GM19397 (cell line): ENCODE measurements at regions not wholly inside any gene's neighbourhood (a gene's known extent, or its start where the extent isn't known, plus 50 kb on each side); places are given as distances from the start of the nearest gene placed in this dataset.
"Not testable (repeated sequence)": the region's sequence is repeated elsewhere in the genome, so short reads cannot be mapped to it uniquely, and the experiment has no call there.

Experiments
- ATAC-seq: cut with Tn5 transposase; IDR thresholded peaks from one replicate; pipeline ENCODE4 v1.9.1; 2021; ENCODE audit warnings: mild to moderate bottlenecking, moderate library complexity; ENCODE audit not compliant: unreplicated experiment

DNA sequence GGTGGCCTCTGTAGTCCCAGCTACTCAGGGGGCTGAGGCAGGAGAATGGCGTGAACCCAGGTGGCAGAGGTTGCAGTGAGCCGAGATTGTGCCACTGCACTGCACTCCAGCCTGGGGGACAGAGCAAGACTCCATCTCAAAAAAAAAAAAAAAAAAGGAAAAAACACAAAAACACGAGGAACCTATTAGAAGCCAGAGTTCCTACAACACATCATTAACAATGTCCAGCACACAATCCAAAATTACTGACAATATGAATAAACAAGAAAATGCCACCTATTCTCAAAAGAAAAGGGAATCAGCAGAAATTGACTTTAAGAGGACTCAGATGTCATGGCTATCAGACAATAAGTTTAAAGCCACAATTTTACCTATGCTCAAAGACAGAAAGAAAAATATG, 57.3 kb upstream of the HS3ST3A1 start:
- ATAC-seq = not testable (repeated sequence)

DNA sequence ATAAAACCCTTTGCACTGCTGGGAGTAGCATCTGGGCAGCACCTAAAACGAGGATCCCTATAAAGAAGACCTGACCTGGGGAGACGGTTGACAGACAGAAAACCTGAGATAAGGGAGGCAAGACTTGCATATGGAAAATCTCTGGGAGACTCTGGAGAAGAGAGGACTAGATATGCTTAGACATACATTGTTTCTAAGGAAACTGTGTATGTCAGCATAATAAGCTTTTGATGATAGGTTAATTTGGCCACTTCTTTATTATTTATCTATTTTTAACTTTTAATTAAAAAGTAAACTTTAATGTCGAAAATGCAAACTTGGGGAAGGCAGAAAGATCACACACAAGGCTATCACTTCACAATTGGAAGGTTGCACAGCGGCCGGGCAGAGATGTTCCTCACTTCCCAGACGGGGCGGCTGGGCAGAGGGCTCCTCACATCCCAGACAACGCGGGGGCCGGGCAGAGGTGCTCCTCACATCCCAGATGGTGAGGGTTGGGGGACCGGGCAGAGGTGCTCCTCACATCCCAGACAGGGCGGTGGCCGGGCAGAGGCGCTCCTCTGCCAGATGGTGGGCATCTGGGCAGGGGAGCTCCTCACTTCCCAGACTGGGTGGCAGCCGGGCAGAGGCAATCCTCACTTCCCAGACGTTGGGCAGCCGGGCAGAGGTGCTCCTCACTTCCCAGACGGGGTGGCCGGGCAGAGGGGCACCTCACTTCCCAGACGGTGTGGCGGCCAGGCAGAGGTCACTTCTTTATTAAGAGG, 64.3 kb upstream of the HS3ST3A1 start:
- no peak for ATAC-seq

DNA sequence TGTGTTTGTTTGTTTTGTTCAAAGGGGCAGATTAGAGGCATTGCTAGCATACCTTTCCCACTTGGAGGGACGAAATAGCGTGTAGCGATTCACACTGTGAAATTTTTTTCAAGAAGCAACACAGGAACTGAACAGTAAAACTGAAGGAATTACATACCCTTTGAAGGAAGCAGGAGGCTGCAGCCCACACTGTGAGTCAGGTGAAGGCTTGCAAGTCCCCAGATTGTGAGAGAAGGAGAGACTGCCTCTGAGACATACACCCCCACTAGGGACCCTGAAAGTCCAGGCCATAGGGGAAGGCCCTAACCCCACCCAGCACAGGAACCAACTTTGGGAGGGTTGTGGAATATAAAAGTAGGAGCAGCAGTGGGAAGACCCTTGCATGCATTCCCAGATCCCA, 69.6 kb upstream of the HS3ST3A1 start:
- no peak for ATAC-seq

DNA sequence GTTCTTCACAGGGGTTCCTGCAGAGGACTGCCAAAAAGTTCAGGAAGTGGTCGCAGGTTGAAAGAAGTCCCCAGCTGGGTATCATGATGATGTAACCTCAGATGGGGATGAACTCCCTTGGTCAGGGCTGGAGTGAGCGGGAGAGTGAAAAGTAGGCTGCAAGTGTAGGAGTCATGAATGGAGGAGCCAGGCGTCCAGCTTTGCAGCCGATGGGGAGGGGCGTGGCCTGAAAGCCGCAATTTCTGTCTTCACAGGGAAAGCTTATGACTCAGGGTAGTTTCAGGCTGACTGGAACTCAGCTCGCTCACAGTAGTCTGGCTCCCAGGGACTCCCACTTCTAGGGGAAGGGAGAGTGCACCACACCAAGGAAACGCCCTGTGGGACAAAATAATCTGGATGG, 70.0 kb upstream of the HS3ST3A1 start:
- no peak for ATAC-seq

DNA sequence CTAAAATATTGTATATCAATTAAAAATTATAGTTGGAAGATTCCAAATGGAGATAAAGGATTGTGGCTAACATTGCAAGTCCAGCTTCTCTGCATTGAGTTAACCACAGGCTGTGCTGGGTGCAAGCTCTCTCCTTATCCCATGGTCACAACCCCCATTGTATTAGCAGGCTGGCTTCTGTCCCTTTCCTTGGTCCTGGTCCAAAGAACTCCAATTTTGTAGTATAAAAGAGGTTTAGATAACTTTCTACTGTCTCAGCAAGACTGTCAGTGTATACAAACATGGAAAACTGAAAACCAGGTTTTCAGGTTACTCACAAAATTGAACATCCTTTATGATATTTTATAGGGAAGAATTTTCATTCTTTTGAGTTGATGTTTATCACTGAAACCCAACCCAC, 76.6 kb upstream of the HS3ST3A1 start:
- no peak for ATAC-seq

DNA sequence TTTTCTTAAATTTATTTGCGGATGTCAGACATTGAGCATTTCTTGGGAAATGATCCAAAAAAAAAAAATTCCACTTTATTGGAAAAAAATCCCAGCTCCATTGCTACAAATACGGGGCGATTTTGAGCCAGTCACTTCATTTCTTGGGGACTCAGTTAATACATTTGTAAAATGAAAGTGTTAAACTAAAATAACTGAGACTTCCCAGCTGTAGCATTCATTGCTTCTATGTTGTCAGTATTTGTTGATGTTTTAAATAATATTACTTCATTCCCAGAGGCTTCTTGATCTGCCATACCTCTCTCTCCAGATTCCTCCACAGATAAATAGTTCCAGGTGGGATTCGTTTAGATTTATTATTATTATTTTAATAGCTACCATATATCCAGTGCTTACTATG, 77.1 kb upstream of the HS3ST3A1 start:
- no peak for ATAC-seq

DNA sequence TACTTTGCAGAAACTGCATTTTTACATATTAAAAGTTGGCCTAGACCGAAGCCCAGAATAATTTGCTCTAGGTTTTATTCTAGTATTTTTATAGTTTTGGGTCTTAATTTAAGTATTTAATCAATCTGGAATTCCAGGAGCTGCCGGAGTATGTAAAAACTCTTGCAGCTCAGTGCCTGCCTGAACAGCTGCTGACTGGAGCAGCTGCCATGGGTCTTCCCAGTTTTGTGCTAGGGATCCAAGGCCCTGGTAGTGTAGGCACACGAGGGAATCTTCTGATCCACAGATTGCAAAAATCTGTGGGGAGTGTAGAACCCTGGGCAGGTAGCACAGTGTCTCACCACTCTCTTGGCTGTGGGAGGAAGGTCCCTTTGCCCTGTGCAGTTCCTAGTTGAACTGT, 87.0 kb upstream of the HS3ST3A1 start:
- ATAC-seq = no peak

DNA sequence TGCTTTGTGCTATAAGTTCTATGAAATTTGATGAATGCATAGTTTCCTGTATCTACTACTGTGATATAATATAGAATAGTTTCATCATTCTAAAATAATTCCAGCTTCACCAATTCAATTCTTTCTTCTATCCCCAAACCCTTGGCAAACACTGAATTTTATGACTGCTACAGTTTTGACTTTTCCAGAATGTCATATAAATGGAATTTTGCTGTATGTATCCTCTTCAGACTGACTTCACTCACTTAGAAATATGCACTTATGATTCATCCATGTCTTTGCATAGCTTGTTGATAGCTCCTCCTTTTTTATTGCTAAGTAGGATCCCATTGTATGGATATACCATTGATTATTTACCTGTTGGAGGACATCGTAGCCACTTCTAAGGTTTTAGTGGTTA, 89.1 kb upstream of the HS3ST3A1 start:
- ATAC-seq = no peak

DNA sequence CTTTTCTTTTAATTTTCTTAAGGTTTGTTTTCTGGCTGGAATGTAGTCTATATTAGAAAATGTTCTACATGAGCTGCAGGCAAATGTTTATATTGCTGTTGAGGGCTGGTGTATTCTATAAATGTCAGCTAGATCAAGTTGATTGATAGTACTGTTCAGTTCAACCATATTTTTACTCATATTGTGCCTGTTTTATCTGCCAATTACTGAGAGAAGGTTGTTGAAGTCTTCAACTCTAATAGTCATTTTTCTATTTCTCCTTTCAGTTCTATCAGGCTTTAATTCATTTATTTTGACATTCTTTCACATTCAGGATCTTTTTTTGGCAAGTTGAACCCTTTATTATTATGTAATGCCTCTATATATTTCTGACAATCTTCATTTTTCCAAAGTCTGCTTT, 93.2 kb upstream of the HS3ST3A1 start:
- no peak for ATAC-seq

DNA sequence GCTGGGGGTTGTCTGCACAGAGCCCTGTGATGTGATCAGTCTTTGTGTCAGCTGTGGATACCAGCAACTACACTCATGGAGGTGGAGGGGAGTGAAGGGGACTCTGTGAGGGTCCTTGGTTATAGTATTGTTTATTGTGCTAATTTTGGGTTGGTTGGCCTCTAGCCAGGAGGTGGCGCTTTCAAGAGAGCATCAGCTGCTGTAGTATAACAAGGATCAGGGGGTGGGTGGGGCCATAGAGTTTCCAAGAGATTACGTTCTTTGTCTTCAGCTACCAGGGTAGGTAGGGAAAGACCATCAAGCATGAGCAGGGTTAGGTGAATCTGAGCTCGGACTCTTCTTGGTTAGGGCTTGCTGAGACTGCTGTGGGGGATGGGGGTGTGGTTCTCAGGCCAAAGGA, 97.1 kb upstream of the HS3ST3A1 start:
- no peak for ATAC-seq

DNA sequence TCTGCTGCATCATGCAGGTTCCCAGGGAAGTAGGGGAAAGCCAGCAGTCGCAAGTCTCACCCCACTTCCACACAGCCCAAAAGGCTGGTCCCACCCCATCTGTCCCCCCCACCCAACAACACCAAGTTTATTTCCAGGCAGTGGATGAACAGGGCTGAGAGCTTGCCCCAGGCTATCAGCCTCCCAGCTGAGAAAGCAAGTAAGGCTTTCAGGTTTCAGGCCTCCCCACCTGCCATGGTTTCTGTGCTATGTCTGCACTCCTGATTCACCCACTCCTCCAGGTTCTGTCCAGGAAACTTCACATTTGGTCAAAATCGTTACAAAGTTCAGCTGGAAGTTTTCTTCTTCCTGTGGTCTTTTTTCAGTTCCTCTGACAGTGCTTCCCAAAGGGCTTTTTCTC, 97.5 kb upstream of the HS3ST3A1 start:
- no peak for ATAC-seq

DNA sequence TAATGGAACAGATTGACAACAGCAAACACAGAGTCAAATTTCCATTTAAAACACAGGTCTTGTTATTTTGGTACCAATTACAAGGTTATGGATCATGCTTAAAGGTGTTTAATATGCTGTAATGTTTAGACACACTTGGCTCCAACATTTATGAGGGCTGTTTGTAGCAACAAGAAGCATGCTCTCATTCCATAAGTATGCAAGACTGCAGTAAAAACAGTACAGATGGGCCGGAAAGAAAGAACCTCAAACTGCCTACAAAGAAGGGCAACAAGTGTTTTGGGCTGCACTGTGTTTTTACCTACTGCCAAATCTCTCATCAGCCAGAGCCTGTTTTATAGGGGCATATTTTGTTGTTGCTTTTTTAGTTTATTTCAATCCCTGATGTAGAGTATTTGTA, 100.5 kb upstream of the HS3ST3A1 start:
- ATAC-seq = no peak

DNA sequence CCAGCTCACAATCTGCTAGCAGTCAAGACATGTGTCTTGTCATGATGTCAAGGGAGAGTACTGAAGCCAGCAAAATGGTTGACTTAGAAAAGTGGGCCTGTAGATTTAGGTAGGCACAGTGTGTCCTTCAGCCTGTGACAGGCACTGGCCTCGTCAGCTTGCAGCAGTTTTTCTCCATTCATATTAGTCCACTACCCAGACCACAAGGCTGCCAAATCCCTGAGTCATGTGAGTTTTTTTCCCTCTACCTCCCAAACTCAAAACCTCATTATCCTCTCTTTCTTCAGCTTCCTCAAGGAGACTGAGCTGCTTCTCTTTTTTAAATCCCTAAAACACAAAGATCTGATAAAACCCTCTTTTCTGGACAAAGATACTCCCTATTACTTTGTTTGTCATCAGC, 102.6 kb upstream of the HS3ST3A1 start:
- ATAC-seq = no peak

DNA sequence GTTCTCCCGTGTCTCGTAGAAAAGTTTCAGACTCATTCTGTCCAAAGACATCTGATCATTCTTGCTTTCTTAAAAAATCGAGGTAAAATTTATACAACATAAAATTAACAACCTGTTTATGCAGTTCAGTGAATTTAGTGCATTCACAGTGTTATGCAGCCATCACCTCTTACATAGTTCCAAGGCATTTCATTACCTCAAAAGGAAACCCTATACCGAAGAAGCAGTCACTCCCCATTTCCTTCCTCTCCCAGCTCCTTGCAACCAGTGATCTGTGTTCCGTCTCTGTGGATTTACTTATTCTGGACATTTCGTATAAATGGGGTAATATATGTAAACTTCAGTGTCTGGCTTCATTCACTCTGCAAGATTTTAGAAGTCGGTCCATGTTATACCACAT, 103.5 kb upstream of the HS3ST3A1 start:
- ATAC-seq = no peak

DNA sequence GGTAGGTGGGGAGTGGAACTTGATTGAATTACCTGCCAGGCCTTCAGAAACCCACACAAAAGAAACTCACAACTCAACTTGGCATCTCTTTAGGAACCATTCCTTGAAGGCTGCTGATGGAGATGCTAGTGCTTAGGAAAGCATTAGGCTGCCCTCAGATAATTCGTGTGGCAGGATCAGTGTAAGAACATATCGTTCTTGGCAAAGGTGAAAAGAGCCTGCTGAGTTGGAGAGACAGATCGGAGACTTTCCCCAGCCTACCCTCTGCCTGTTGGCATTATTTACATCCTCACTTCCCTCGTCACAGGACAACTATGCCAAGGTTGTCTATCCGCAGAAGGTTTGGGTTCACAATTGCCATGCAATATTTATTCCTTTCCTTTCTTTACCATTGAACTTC, 120.0 kb upstream of the HS3ST3A1 start:
- no peak for ATAC-seq

DNA sequence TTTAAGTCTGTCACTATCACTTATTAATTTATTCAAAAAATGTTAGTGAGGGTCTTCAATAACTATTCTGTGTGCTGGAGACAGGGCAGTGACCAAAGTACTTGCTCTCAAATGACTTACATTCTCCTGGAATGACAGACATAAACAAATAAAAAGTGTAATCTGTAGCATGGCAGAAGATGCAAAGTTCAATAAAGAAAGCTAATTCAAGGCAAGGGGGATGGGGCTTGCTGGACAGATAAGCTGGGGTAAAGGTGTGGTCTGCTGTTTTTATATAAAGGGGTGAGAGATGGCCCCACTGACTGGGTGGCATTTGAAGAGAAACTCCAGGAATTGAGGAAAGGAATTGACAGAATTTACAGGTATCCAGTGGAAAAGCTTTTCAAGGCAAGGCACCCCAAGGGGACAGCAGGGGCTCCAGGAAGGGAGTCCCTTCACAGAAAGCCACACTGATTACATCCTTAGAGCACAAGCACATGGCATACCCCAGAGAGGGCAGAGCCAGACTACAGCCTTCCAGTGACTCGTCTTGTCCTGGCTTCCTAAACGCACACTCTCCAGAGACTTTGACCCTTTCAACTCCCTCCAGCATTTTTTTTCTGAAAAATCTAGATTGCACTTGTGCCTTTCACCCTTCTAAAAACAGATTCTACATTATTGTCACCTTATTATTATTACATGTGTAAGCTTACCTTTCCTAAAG, 123.7 kb upstream of the HS3ST3A1 start:
- ATAC-seq = no peak

DNA sequence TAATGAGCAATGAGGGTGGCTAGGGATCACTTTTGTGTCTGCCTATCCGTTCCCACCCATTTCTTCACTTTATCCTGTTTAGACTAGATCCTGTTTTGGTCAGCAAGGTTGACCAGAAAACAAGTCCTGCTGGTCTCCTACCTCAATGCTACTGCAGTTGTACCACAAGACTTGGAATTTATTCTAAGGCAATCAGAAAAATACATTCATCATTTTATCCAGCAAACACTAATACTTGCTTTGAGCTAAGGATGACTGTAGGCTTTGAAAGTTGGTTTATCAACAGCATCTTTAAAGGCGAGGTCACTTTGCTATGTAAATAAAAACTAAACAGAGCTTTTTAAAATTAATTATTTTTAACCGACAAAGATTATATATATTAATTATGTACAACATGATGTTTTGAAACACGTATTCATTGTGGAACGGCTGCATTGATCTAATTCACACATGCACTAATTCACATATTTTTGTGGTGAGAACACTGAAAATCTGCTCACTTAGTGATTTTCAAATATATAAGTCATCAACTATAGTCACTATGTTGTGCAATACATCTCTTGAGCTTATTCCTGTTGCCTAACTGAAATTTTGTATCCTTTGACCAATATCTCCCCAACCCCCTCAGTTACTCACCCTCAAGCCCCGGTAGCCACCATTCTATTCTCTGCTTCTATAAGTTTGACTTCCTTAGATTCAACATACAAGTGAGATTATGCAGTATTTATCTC, 125.9 kb upstream of the HS3ST3A1 start:
- ATAC-seq = no peak

DNA sequence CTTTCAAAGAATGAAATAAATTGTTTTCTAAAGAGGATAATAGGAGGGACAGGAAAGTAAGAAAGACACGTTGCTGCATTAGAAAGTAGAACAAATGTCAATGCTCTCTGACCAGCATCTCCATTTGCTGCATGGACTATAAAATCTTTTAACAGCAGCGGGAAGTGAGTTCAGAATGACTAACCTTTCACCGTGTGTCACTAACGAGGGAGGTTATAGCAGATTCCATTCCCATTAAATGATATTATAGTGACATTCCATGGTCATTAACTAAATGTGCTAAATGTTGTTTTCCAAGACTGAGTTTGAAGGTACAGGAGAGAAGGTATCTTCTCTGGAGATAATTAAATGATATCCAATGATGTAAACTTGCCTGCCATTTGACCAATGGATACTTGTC, 127.1 kb upstream of the HS3ST3A1 start:
- ATAC-seq = no peak

DNA sequence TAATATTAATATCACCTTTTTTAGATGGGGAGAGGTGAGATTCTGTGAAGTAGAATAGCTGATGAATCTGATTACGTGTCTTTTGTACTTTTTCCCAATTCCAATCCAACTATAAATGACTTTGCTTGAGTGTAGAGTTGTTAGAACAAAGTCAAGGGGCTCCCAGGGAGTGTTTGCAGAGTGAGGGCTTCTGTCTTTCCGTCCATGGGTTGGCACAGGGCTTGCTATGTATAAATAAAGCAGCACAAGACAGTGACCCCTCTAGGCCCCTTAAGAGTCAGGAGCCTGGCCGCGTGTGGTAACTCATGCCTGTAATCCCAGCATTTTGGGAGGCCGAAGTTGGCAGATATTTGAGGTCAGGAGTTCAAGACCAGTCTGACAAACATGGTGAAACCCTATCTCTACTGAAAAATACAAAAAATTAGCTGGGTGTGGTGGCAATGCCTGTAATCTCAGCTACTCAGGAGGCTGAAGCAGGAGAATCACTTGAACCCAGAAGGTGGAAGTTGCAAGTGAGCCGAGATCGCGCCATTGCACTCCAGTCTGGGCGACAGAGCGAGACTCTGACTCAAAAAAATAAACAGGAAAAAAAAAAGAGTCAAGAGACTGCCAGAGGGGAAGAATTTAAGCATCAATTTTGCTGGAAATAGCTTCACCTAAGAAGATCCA, 127.9 kb upstream of the HS3ST3A1 start:
- no peak for ATAC-seq

DNA sequence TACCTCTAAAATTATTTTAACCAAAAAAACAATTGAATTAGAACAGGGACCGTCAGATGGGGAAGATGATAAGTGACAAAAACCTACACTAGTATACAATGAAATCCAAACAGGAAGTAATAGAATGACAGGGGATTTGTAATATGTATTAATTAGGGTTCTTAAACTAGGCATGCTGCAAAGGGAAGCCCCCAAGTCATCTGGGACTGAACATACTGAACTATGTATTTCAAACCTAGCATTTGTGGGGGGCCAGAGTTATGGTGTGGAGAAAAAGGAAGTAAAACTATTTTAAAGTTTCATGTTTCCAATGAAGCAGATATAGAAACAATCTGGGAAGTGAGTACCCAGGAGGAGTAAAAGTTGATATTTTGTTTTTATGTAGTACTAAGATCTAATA, 133.2 kb upstream of the HS3ST3A1 start:
- no peak for ATAC-seq

DNA sequence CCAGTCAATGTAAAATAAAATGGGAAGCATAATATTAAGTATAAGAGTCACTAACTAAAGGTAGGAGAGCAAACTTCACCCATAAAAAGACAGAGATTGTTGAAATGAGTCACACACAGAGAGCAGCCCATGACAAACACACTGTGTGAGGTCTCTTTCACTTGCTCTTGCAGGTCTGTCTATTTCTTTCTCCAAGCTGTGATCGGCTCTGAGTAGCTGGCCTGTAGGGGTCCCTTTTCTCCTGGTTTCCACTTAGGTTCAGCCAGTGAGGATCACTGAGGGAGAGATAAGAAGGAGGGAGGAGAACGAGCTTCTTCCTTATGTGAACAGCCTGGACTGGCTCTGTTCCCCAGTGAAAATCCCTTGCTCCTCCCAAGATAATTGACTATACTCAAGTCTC, 133.7 kb upstream of the HS3ST3A1 start:
- ATAC-seq = no peak

DNA sequence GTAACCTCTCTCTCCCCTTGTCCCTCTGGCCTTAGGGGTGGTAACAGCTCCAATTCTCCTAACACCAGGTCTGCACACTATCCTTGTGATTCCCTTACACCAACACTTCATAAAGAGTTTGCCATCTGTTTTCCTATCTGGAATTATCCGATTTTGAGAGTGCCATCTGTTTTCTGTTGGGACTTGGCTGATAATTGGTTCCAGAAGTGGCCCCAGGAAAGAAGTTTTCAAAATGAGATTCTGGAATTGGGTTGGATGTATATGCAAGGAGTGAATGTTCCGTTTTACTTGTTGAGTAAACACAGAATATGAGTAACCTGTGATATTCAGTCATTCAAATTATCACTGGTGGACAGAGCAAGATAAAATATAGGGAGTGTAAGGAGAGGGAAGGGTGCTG, 134.1 kb upstream of the HS3ST3A1 start:
- no peak for ATAC-seq
